Calu3 (cell line): ENCODE measurements at regions not wholly inside any gene's neighbourhood (a gene's known extent, or its start where the extent isn't known, plus 50 kb on each side); places are given as distances from the start of the nearest gene placed in this dataset.
"Not testable (repeated sequence)": the region's sequence is repeated elsewhere in the genome, so short reads cannot be mapped to it uniquely, and the experiment has no call there.

Source experiments
- BruUV-seq: library from RNA; stranded (reverse); fragments of 400-500 nt; replicated peaks from 2 replicates; lab custom pipeline; 2021; lab: Mats Ljungman, UMichigan
- CTCF ChIA-PET: fragments of 300-600 bp; sonication (Branson Sonifier 250); formaldehyde crosslinking; loops from one replicate; lab custom pipeline; 2022; ENCODE audit warnings: antibody characterized with exemption; lab: Charles Lee
- DNase-seq: peaks from one replicate; pipeline ENCODE4 v3.0.0; 2022
- H3K27ac Mint-ChIP-seq: one replicate; pipeline ENCODE4 v1.8.0; 2022; ENCODE audit warnings: mixed read lengths; ENCODE audit not compliant: unreplicated experiment
- H3K27me3 Mint-ChIP-seq: one replicate; pipeline ENCODE4 v1.8.0; 2022; ENCODE audit warnings: mixed read lengths; ENCODE audit not compliant: unreplicated experiment
- H3K36me3 Mint-ChIP-seq: one replicate; pipeline ENCODE4 v1.8.0; 2022; ENCODE audit warnings: mild to moderate bottlenecking, moderate library complexity, mixed read lengths; ENCODE audit not compliant: insufficient read depth, unreplicated experiment
- H3K4me1 Mint-ChIP-seq: one replicate; pipeline ENCODE4 v1.8.0; 2022; ENCODE audit warnings: mild to moderate bottlenecking, low read depth, mixed read lengths; ENCODE audit not compliant: unreplicated experiment
- H3K4me3 Mint-ChIP-seq: one replicate; pipeline ENCODE4 v1.8.0; 2022; ENCODE audit warnings: mild to moderate bottlenecking, low read depth, moderate library complexity, mixed read lengths; ENCODE audit not compliant: unreplicated experiment
- H3K9me3 Mint-ChIP-seq: one replicate; pipeline ENCODE4 v1.8.0; 2022; ENCODE audit warnings: low read depth, mixed read lengths; ENCODE audit not compliant: unreplicated experiment
- intact Hi-C: fragments of 100-400 bp; cut with micrococcal nuclease; formaldehyde crosslinking; loops from one replicate; pipeline ENCODE4 v1.10.0; 2022; ENCODE audit not compliant: unreplicated experiment
- TF ChIP-seq, protein P1 (sequence below): fragments of 200-600 bp; IDR thresholded peaks from one replicate; pipeline ENCODE4 v1.8.0; 2022; ENCODE audit warnings: antibody characterized with exemption; ENCODE audit not compliant: unreplicated experiment

GRCh38 chr2:12014088-12014960 is 267.9 kb downstream of the LPIN1 start:
- CTCF ChIA-PET, result no interaction called here
- TF ChIP-seq, protein P1, sequence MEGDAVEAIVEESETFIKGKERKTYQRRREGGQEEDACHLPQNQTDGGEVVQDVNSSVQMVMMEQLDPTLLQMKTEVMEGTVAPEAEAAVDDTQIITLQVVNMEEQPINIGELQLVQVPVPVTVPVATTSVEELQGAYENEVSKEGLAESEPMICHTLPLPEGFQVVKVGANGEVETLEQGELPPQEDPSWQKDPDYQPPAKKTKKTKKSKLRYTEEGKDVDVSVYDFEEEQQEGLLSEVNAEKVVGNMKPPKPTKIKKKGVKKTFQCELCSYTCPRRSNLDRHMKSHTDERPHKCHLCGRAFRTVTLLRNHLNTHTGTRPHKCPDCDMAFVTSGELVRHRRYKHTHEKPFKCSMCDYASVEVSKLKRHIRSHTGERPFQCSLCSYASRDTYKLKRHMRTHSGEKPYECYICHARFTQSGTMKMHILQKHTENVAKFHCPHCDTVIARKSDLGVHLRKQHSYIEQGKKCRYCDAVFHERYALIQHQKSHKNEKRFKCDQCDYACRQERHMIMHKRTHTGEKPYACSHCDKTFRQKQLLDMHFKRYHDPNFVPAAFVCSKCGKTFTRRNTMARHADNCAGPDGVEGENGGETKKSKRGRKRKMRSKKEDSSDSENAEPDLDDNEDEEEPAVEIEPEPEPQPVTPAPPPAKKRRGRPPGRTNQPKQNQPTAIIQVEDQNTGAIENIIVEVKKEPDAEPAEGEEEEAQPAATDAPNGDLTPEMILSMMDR, result no peak
- H3K4me1 Mint-ChIP-seq, result peaks cover 25% of the 10 kb centered on the region
- H3K27ac Mint-ChIP-seq, result no peak overlapping the region
- DNase-seq, result no peak
- intact Hi-C loops, result no loop called here
- no TSS peak for BruUV-seq
- no peaks in the 10 kb centered on the region for H3K9me3 Mint-ChIP-seq
- peaks cover 32% of the 10 kb centered on the region for H3K27me3 Mint-ChIP-seq
- no peaks in the 10 kb centered on the region for H3K36me3 Mint-ChIP-seq
- no peak overlapping the region for H3K4me3 Mint-ChIP-seq

DNA sequence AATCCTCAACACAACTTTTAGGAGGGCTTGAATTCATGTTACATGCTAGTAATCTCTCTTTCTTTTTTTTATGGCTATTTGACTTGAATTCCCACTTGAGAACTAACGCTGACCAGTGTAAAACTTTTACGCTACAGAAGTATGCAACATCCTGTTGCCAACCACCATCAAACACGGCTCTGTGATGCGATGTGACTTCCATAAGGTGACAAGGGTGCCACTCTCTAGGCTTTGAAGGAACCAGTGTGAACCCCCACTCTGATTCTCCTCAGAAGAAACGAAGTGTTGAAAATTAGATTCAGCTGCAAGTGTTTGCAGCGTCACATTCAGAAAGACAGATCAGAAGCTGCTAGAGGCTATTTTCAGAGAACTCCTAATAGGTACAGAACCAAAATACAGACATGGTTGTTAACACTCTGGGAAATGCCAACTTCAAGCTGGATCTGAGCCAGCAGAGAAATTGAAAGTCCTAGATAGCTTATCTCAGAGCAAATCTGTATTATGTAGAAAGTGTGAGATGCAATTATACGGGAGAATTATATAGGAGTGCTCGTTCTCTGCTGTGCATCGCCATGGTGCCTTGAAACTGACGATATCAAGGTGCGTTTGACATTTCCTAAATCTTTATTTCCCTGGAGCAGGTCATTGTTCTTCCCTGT is 271.2 kb downstream of the LPIN1 start:
- peaks cover 38% of the 10 kb centered on the region for H3K27me3 Mint-ChIP-seq
- BruUV-seq, result no TSS peak

GRCh38 chr2:12018726-12019125 is 272.3 kb downstream of the LPIN1 start:
- BruUV-seq, H3K36me3 Mint-ChIP-seq, DNase-seq, CTCF ChIA-PET, H3K27ac Mint-ChIP-seq, H3K4me1 Mint-ChIP-seq, H3K4me3 Mint-ChIP-seq, intact Hi-C loops: not testable (repeated sequence)
- H3K27me3 Mint-ChIP-seq, result peaks cover 48% of the 10 kb centered on the region
- peaks cover 11% of the 10 kb centered on the region for H3K9me3 Mint-ChIP-seq

More for the DNA sequence above, 271.2 kb downstream of the LPIN1 start:
- Mint-ChIP-seq H3K4me3 (no peak overlapping the region), H3K4me1 (no peaks in the 10 kb centered on the region), H3K9me3 (peaks cover 6% of the 10 kb centered on the region), H3K27ac (no peak overlapping the region), H3K36me3 (no peaks in the 10 kb centered on the region)
- CTCF ChIA-PET, result no interaction called here
- DNase-seq, result no peak
- TF ChIP-seq, protein P1, result no peak
- intact Hi-C loops, result no loop called here

DNA sequence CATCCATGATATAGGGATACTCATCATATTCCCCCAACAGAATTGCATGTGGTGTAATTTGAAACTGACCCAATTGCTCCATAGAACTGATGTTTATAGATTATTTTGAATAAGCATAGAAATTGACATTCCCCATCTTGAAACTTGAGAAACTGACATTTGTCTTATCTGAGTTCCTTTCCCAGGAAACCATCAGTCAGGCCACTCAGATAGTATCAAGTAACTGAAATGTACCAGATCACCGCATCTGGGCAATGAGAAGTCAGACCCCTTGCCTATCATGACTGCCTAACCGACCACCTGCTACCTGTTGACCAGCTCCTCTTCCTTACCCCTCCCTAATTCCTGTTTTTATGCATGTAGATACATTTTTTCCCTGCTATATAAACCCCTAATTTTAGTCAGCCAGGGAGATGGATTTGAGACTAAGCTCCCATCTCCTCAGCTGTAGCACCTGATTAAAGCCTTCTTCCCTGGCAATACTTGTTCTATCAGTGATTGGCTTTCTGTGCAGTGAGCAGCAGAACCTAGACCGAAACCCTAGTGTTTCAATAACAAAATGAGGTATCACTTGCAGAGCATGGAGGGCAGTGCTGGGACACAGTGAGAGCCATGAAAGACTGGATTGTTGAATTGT is 274.5 kb downstream of the LPIN1 start:
- Mint-ChIP-seq H3K4me3 (no peak overlapping the region), H3K36me3 (no peaks in the 10 kb centered on the region), H3K9me3 (peaks cover 11% of the 10 kb centered on the region), H3K4me1 (no peaks in the 10 kb centered on the region), H3K27me3 (peaks cover 46% of the 10 kb centered on the region), H3K27ac (no peak overlapping the region)
- intact Hi-C loops, result no loop called here
- CTCF ChIA-PET, result no interaction called here
- BruUV-seq, result no TSS peak
- no peak for DNase-seq
- TF ChIP-seq, protein P1, result no peak

GRCh38 chr2:12024197-12024907 is 277.9 kb downstream of the LPIN1 start:
- DNase-seq, BruUV-seq, H3K27ac Mint-ChIP-seq, H3K4me1 Mint-ChIP-seq, intact Hi-C loops, CTCF ChIA-PET, H3K4me3 Mint-ChIP-seq, H3K36me3 Mint-ChIP-seq: not testable (repeated sequence)
- H3K9me3 Mint-ChIP-seq, result peaks cover 11% of the 10 kb centered on the region
- peaks cover 16% of the 10 kb centered on the region for H3K27me3 Mint-ChIP-seq
